GM18505 (cell line): ENCODE measurements at regions not wholly inside any gene's neighbourhood (a gene's known extent, or its start where the extent isn't known, plus 50 kb on each side); places are given as distances from the start of the nearest gene placed in this dataset.

Experiments
- ATAC-seq: cut with Tn5 transposase; IDR thresholded peaks from one replicate; pipeline ENCODE4 v1.9.1; 2021; ENCODE audit not compliant: unreplicated experiment
- POLR2A ChIP-seq: IDR thresholded peaks from 4 replicates; pipeline ENCODE4 v1.6.1; 2011; ENCODE audit warnings: borderline replicate concordance; ENCODE audit not compliant: insufficient read depth, insufficient read length; ENCODE audit errors: extremely low read depth

GRCh38 chr16:51355195-51355594 lies 204.1 kb upstream of the SALL1 start:
- TF ChIP-seq POLR2A, result no peak
- no peak for ATAC-seq

GRCh38 chr16:51353055-51353454 lies 202.0 kb upstream of the SALL1 start:
- no peak for ATAC-seq
- no peak for TF ChIP-seq POLR2A

- no peak for ATAC-seq
- TF ChIP-seq POLR2A, result no peak
Observed at GRCh38 chr16:51349626-51350025, 198.6 kb upstream of the SALL1 start.

GRCh38 chr16:51343411-51343810 lies 192.3 kb upstream of the SALL1 start:
- TF ChIP-seq POLR2A, result no peak
- ATAC-seq, result no peak

- no peak for TF ChIP-seq POLR2A
- no peak for ATAC-seq
Observed at GRCh38 chr16:51341204-51341603, 190.1 kb upstream of the SALL1 start.

- TF ChIP-seq POLR2A, result no peak
- ATAC-seq, result no peak
Observed at GRCh38 chr16:51337662-51338061, 186.6 kb upstream of the SALL1 start.

GRCh38 chr16:51328733-51329132 lies 177.7 kb upstream of the SALL1 start:
- no peak for ATAC-seq

GRCh38 chr16:51327001-51327400 lies 175.9 kb upstream of the SALL1 start:
- ATAC-seq, result no peak

More at GRCh38 chr16:51328733-51329132, 177.7 kb upstream of the SALL1 start:
- TF ChIP-seq POLR2A, result no peak

GRCh38 chr16:51326131-51326856 lies 175.2 kb upstream of the SALL1 start:
- no peak for TF ChIP-seq POLR2A
- no peak for ATAC-seq

More at GRCh38 chr16:51327001-51327400, 175.9 kb upstream of the SALL1 start:
- no peak for TF ChIP-seq POLR2A

GRCh38 chr16:51321251-51321650 lies 170.2 kb upstream of the SALL1 start:
- no peak for ATAC-seq
- no peak for TF ChIP-seq POLR2A

GRCh38 chr16:51317575-51317974 lies 166.5 kb upstream of the SALL1 start:
- TF ChIP-seq POLR2A, result no peak
- ATAC-seq, result no peak

GRCh38 chr16:51313198-51313597 lies 162.1 kb upstream of the SALL1 start:
- no peak for TF ChIP-seq POLR2A
- no peak for ATAC-seq

GRCh38 chr16:51312363-51313150 lies 161.5 kb upstream of the SALL1 start:
- no peak for ATAC-seq
- no peak for TF ChIP-seq POLR2A

GRCh38 chr16:51310159-51310558 lies 159.1 kb upstream of the SALL1 start:
- TF ChIP-seq POLR2A, result no peak
- ATAC-seq, result no peak
